CD4-positive, alpha-beta memory T cell (primary cell): ENCODE measurements at regions not wholly inside any gene's neighbourhood (a gene's known extent, or its start where the extent isn't known, plus 50 kb on each side); places are given as distances from the start of the nearest gene placed in this dataset.

Source experiments
- CTCF ChIA-PET: fragments of 350-600 bp; sonication (Branson Sonifier 250); formaldehyde crosslinking; loops from one replicate; lab custom pipeline; 2021; ENCODE audit warnings: inconsistent platforms; ENCODE audit not compliant: partially characterized antibody; lab: Charles Lee
- POLR2A ChIA-PET: fragments of 350-600 bp; sonication (Branson Sonifier 250); formaldehyde crosslinking; loops from one replicate; lab custom pipeline; 2021; ENCODE audit not compliant: partially characterized antibody; lab: Charles Lee
- DNase-seq, 5 donors: peaks; one replicate each; pipeline versions ENCODE4 v3.0.0 to v3.0.0-alpha.2; 2020 to 2022; ENCODE audit warnings: mixed read lengths in 1 of 5
- H3K27ac ChIP-seq: one replicate; pipeline ENCODE4 v1.7.0; 2013; ENCODE audit warnings: low read depth, low read length
- H3K27me3 ChIP-seq: 2 replicates; pipeline ENCODE4 v1.7.0; 2013; ENCODE audit warnings: mild to moderate bottlenecking, low read length, moderate library complexity; ENCODE audit not compliant: insufficient read depth
- H3K36me3 ChIP-seq: 2 replicates; pipeline ENCODE4 v1.7.0; 2013; ENCODE audit warnings: mild to moderate bottlenecking, low read length, moderate library complexity; ENCODE audit not compliant: insufficient read depth
- H3K4me1 ChIP-seq: 2 replicates; pipeline ENCODE4 v1.7.0; 2013; ENCODE audit warnings: mild to moderate bottlenecking, low read length, moderate library complexity; ENCODE audit not compliant: insufficient read depth
- H3K4me3 ChIP-seq, 2 donors: one replicate each; pipeline ENCODE4 v1.7.0; 2013; ENCODE audit warnings: low read length in 2 of 2, mild to moderate bottlenecking in 1 of 2
- H3K9me3 ChIP-seq, 2 donors: one replicate each; pipeline ENCODE4 v1.7.0; 2013; ENCODE audit warnings: low read length in 2 of 2, control low read depth in 1 of 2; ENCODE audit not compliant: control insufficient read depth in 1 of 2
- H3K27ac Mint-ChIP-seq, 7 donors: one replicate each; pipeline ENCODE4 v1.8.0; 2020 to 2021; ENCODE audit warnings: mixed read lengths in 7 of 7, mild to moderate bottlenecking in 6 of 7, inconsistent platforms in 3 of 7, moderate library complexity in 3 of 7
- H3K27me3 Mint-ChIP-seq, 2 donors: one replicate each; pipeline ENCODE4 v1.8.0; 2020 to 2021; ENCODE audit warnings: mixed read lengths in 2 of 2
- H3K36me3 Mint-ChIP-seq, 2 donors: one replicate each; pipeline ENCODE4 v1.8.0; 2020 to 2021; ENCODE audit warnings: mixed read lengths in 2 of 2, inconsistent platforms in 1 of 2, mild to moderate bottlenecking in 1 of 2
- H3K4me1 Mint-ChIP-seq, 4 donors: one replicate each; pipeline ENCODE4 v1.8.0; 2020 to 2021; ENCODE audit warnings: mixed read lengths in 4 of 4, mild to moderate bottlenecking in 1 of 4
- H3K4me3 Mint-ChIP-seq, 8 donors: one replicate each; pipeline ENCODE4 v1.8.0; 2020 to 2021; ENCODE audit warnings: mixed read lengths in 8 of 8, mild to moderate bottlenecking in 7 of 8, moderate library complexity in 6 of 8, inconsistent platforms in 3 of 8
- H3K9me3 Mint-ChIP-seq, 8 donors: one replicate each; pipeline ENCODE4 v1.8.0; 2020 to 2021; ENCODE audit warnings: mixed read lengths in 8 of 8, mild to moderate bottlenecking in 5 of 8, inconsistent platforms in 3 of 8, moderate library complexity in 1 of 8
- intact Hi-C: fragments of 100-400 bp; cut with micrococcal nuclease; formaldehyde crosslinking; loops from one replicate; pipeline ENCODE4 v1.15.1; 2023

GRCh38 chr2:236359426-236360045 lies 95.3 kb upstream of the ASB18 start:
- Mint-ChIP-seq H3K27me3 (no peaks in the 10 kb centered on the region), H3K4me3 (peak overlapping the region in 5 of 8 donors; percentile 7 to 53 (median 35)), H3K27ac (peak overlapping the region in 3 of 7 donors; percentile 19 to 78 (median 62)), H3K36me3 (no peaks in the 10 kb centered on the region), H3K4me1 (peaks cover 17 to 44% (median 22%) of the 10 kb centered on the region in 4 donors), H3K9me3 (no peaks in the 10 kb centered on the region)
- no peaks in the 10 kb centered on the region for H3K36me3 ChIP-seq
- no peak overlapping the region for H3K27ac ChIP-seq
- POLR2A ChIA-PET: interaction anchor here (1.1 kb wide), 1 partner anchor 726 kb away, joined by 4 read pairs; the partner anchor contains the start of gene COPS8
- no peaks in the 10 kb centered on the region for H3K27me3 ChIP-seq
- H3K4me3 ChIP-seq: no peak overlapping the region
- peaks cover 12% of the 10 kb centered on the region for H3K4me1 ChIP-seq
- CTCF ChIA-PET: interaction anchor here (1.7 kb wide), 1 partner anchor 10 kb away, joined by 6 read pairs; no protein-coding TSS in a partner anchor
- no peaks in the 10 kb centered on the region for H3K9me3 ChIP-seq
- DNase-seq: peak in 4 of 5 donors; percentile 9 to 24 (median 17)
- intact Hi-C loops: no loop called here

GRCh38 chr2:236360496-236360895 lies 96.3 kb upstream of the ASB18 start:
- Mint-ChIP-seq H3K4me3 (no peak overlapping the region), H3K36me3 (no peaks in the 10 kb centered on the region), H3K27me3 (no peaks in the 10 kb centered on the region), H3K9me3 (no peaks in the 10 kb centered on the region), H3K27ac (peak overlapping the region in 1 of 7 donors; percentile 8), H3K4me1 (peaks cover 22 to 53% (median 28%) of the 10 kb centered on the region in 4 donors)
- ChIA-PET CTCF (interaction anchor here (0.9 to 1.7 kb wide), 2 partner anchors 11 to 17 kb away, joined by 4 to 6 read pairs; no protein-coding TSS in a partner anchor), POLR2A (interaction anchor here (1.1 kb wide), 1 partner anchor 725 kb away, joined by 4 read pairs; the partner anchor contains the start of gene COPS8)
- H3K9me3 ChIP-seq: no peaks in the 10 kb centered on the region
- no peak for DNase-seq
- H3K27ac ChIP-seq: no peak overlapping the region
- peaks cover 18% of the 10 kb centered on the region for H3K4me1 ChIP-seq
- no peaks in the 10 kb centered on the region for H3K36me3 ChIP-seq
- H3K4me3 ChIP-seq: no peak overlapping the region
- intact Hi-C loops: no loop called here
- H3K27me3 ChIP-seq: no peaks in the 10 kb centered on the region

GRCh38 chr2:236363711-236364277 lies 99.6 kb upstream of the ASB18 start:
- Mint-ChIP-seq H3K27me3 (peaks cover 0 to 1% of the 10 kb centered on the region in 2 donors), H3K4me3 (peak overlapping the region in 1 of 8 donors; percentile 8), H3K4me1 (peaks cover 42 to 83% (median 50%) of the 10 kb centered on the region in 4 donors), H3K36me3 (no peaks in the 10 kb centered on the region), H3K9me3 (no peaks in the 10 kb centered on the region), H3K27ac (peak overlapping the region in 1 of 7 donors; percentile 1)
- H3K4me1 ChIP-seq: peaks cover 46% of the 10 kb centered on the region
- CTCF ChIA-PET: no interaction called here
- intact Hi-C loops: no loop called here
- POLR2A ChIA-PET: no interaction called here
- H3K4me3 ChIP-seq: no peak overlapping the region
- H3K36me3 ChIP-seq: no peaks in the 10 kb centered on the region
- no peak overlapping the region for H3K27ac ChIP-seq
- H3K27me3 ChIP-seq: no peaks in the 10 kb centered on the region
- H3K9me3 ChIP-seq: no peaks in the 10 kb centered on the region
- no peak for DNase-seq

GRCh38 chr2:236365258-236366048 lies 101.2 kb upstream of the ASB18 start:
- ChIA-PET POLR2A (interaction anchor here (0.7 to 1.8 kb wide), 2 partner anchors 9 to 204 kb away, joined by 3 to 6 read pairs; partner anchors contain the start of gene ACKR3), CTCF (interaction anchor here (1.1 to 1.9 kb wide), 2 partner anchors 10 to 12 kb away, joined by 4 to 7 read pairs; no protein-coding TSS in a partner anchor)
- H3K27ac Mint-ChIP-seq: peak overlapping the region in 6 of 7 donors; percentile 48 to 73 (median 58)
- no peaks in the 10 kb centered on the region for H3K9me3 Mint-ChIP-seq
- H3K27me3 Mint-ChIP-seq: peaks cover 0 to 7% of the 10 kb centered on the region in 2 donors
- DNase-seq: no peak
- Histone ChIP-seq H3K9me3 (no peaks in the 10 kb centered on the region), H3K27ac (no peak overlapping the region), H3K4me3 (peak overlapping the region; percentile 20 to 44), H3K4me1 (peaks cover 34% of the 10 kb centered on the region), H3K27me3 (no peaks in the 10 kb centered on the region), H3K36me3 (no peaks in the 10 kb centered on the region)
- H3K36me3 Mint-ChIP-seq: no peaks in the 10 kb centered on the region
- peaks cover 35 to 70% (median 40%) of the 10 kb centered on the region in 4 donors for H3K4me1 Mint-ChIP-seq
- intact Hi-C loops: loop anchor here (5.0 kb wide), 1 partner anchor 202 kb away; the partner anchor contains the start of gene ACKR3
- H3K4me3 Mint-ChIP-seq: peak overlapping the region in 7 of 8 donors; percentile 76 to 88 (median 85)

GRCh38 chr2:236366049-236366387 lies 101.8 kb upstream of the ASB18 start:
- Histone ChIP-seq H3K4me1 (peaks cover 34% of the 10 kb centered on the region), H3K9me3 (no peaks in the 10 kb centered on the region), H3K4me3 (peak overlapping the region; percentile 20 to 44), H3K27ac (no peak overlapping the region), H3K27me3 (no peaks in the 10 kb centered on the region), H3K36me3 (no peaks in the 10 kb centered on the region)
- peak overlapping the region; percentile 76 to 88 (median 84) for H3K4me3 Mint-ChIP-seq
- no peaks in the 10 kb centered on the region for H3K36me3 Mint-ChIP-seq
- ChIA-PET CTCF (interaction anchor here (1.1 to 1.9 kb wide), 2 partner anchors 10 to 13 kb away, joined by 4 to 7 read pairs; no protein-coding TSS in a partner anchor), POLR2A (interaction anchor here (0.7 to 1.8 kb wide), 2 partner anchors 10 to 203 kb away, joined by 3 to 6 read pairs; partner anchors contain the start of gene ACKR3)
- intact Hi-C loops: loop anchor here (5.0 kb wide), 1 partner anchor 201 kb away; the partner anchor contains the start of gene ACKR3
- H3K27me3 Mint-ChIP-seq: peaks cover 0 to 7% of the 10 kb centered on the region in 2 donors
- H3K27ac Mint-ChIP-seq: peak overlapping the region in 6 of 7 donors; percentile 53 to 76 (median 63)
- H3K9me3 Mint-ChIP-seq: no peaks in the 10 kb centered on the region
- DNase-seq: no peak
- peaks cover 33 to 66% (median 40%) of the 10 kb centered on the region in 4 donors for H3K4me1 Mint-ChIP-seq

- Histone ChIP-seq H3K9me3 (no peaks in the 10 kb centered on the region), H3K4me3 (peak overlapping the region; percentile 20 to 44), H3K27ac (no peak overlapping the region), H3K27me3 (no peaks in the 10 kb centered on the region), H3K36me3 (no peaks in the 10 kb centered on the region), H3K4me1 (peaks cover 34% of the 10 kb centered on the region)
- Mint-ChIP-seq H3K27me3 (peaks cover 0 to 7% of the 10 kb centered on the region in 2 donors), H3K4me3 (peak overlapping the region; percentile 76 to 88 (median 84)), H3K4me1 (peaks cover 31 to 62% (median 40%) of the 10 kb centered on the region in 4 donors), H3K9me3 (no peaks in the 10 kb centered on the region), H3K27ac (peak overlapping the region in 5 of 7 donors; percentile 53 to 76 (median 63)), H3K36me3 (no peaks in the 10 kb centered on the region)
- ChIA-PET POLR2A (interaction anchor here (0.7 to 1.8 kb wide), 2 partner anchors 10 to 203 kb away, joined by 3 to 6 read pairs; partner anchors contain the start of gene ACKR3), CTCF (interaction anchor here (1.1 to 1.9 kb wide), 2 partner anchors 11 to 13 kb away, joined by 4 to 7 read pairs; no protein-coding TSS in a partner anchor)
- DNase-seq: peak; percentile 37 to 52 (median 51)
- intact Hi-C loops: loop anchor here (5.0 kb wide), 1 partner anchor 201 kb away; the partner anchor contains the start of gene ACKR3
These were observed 102.2 kb upstream of the ASB18 start for GRCh38 chr2:236366397-236366796.
